A673 (cell line): ENCODE measurements at regions not wholly inside any gene's neighbourhood (a gene's known extent, or its start where the extent isn't known, plus 50 kb on each side); places are given as distances from the start of the nearest gene placed in this dataset.

Experiments used
- BruUV-seq: library from RNA; stranded (reverse); fragments of 400-500 nt; replicated peaks from 2 replicates; lab custom pipeline; 2021; lab: Mats Ljungman, UMichigan
- CTCF ChIA-PET: fragments of 300-600 bp; sonication (Branson Sonifier 250); formaldehyde crosslinking; loops from one replicate; lab custom pipeline; 2022; ENCODE audit warnings: antibody characterized with exemption; lab: Charles Lee
- POLR2A ChIA-PET: fragments of 300-600 bp; sonication (Branson Sonifier 250); formaldehyde crosslinking; loops from one replicate; lab custom pipeline; 2022; ENCODE audit warnings: antibody characterized with exemption; ENCODE audit not compliant: low non-redundant PET; lab: Charles Lee
- DNase-seq: peaks from one replicate; pipeline ENCODE4 v3.0.0-alpha.2; 2015; ENCODE audit warnings: low spot score
- H3K27ac ChIP-seq: fragments of 200-600 bp; sonication (generic); 2 replicates; pipeline ENCODE4 v1.5.1; 2016; ENCODE audit warnings: mixed run types, low read depth, mild to moderate bottlenecking, mixed read lengths, antibody characterized with exemption, low read length; ENCODE audit not compliant: poor library complexity, severe bottlenecking
- H3K27me3 ChIP-seq: fragments of 200-600 bp; sonication (generic); replicated peaks from 2 replicates; pipeline ENCODE4 v1.6.1; 2017; ENCODE audit warnings: mixed run types, low read depth, mild to moderate bottlenecking, mixed read lengths, antibody characterized with exemption, low read length; ENCODE audit not compliant: insufficient read depth, poor library complexity
- H3K36me3 ChIP-seq: fragments of 200-600 bp; sonication (generic); 2 replicates; pipeline ENCODE4 v1.6.1; 2016; ENCODE audit warnings: mixed run types, mild to moderate bottlenecking, mixed read lengths, antibody characterized with exemption, low read length; ENCODE audit not compliant: insufficient read depth, poor library complexity, severe bottlenecking
- H3K4me1 ChIP-seq: fragments of 200-600 bp; sonication (generic); 2 replicates; pipeline ENCODE4 v1.6.1; 2017; ENCODE audit warnings: mixed run types, mild to moderate bottlenecking, mixed read lengths, antibody characterized with exemption, low read length; ENCODE audit not compliant: insufficient read depth, poor library complexity, severe bottlenecking
- H3K4me3 ChIP-seq: fragments of 200-600 bp; sonication (generic); 2 replicates; pipeline ENCODE4 v1.5.1; 2016; ENCODE audit warnings: low read depth, mixed run types, mild to moderate bottlenecking, mixed read lengths, low read length; ENCODE audit not compliant: poor library complexity, severe bottlenecking
- H3K9me3 ChIP-seq: fragments of 200-600 bp; sonication (generic); 2 replicates; pipeline ENCODE4 v1.6.1; 2016; ENCODE audit warnings: mixed run types, low read depth, mild to moderate bottlenecking, mixed read lengths, antibody characterized with exemption, low read length; ENCODE audit not compliant: poor library complexity, severe bottlenecking
- EZH2 ChIP-seq: fragments of 200-600 bp; sonication (generic); IDR thresholded peaks from 2 replicates; pipeline ENCODE4 v1.6.1; 2017; ENCODE audit warnings: borderline replicate concordance, low read depth, mild to moderate bottlenecking, mixed read lengths, antibody characterized with exemption, low read length; ENCODE audit not compliant: poor library complexity, severe bottlenecking
- intact Hi-C: fragments of 100-400 bp; cut with micrococcal nuclease; formaldehyde crosslinking; loops from one replicate; pipeline ENCODE4 v1.10.0; 2022; ENCODE audit not compliant: unreplicated experiment
- TF ChIP-seq, protein P1 (sequence below): fragments of 300-800, 200-600 bp; sonication (generic); conservative IDR thresholded peaks from 2 replicates; pipeline ENCODE4 v1.5.1; 2017; ENCODE audit warnings: low read depth, mild to moderate bottlenecking, antibody characterized with exemption, low read length, moderate library complexity, mixed read lengths

DNA sequence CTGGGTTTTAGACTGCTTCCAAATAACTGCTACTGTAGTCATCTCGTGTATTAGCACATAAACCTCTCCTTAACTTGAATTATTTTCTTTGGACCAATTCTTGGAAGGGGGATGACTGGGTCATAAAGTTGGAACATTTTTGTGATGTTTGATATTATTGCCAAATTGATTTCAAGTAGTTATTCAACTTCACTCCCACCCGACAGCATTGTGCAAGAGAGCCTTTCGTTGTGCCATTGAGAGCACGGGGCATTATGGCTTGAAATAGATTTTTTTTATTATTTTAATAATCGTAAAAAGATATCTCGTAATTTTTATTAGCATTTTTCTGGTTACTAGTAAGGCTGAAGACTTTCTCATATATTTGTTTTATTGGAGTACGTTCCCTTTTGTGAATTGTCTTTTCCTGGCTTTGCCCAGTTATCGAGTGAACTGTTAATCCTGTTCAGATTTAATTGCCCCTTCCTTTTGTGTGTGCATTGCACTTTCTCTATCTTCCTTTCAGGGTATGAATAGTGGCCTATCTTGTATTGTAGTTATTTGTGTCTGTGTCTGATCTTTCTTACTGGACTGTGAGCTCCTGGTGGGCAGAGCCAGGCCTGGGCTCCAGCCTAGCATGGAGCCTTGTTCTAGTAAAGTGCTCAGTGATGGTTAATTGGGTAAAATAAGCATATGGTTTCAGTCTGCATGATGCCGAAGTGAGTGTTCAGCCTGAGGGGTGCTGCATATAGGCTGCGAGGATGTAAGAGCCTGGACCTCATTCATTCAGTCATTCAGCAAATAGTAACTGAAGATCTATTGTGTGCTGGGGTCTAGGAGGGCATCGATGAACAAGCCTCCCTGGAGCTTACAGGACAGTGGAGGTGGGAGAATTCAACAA, 93.5 kb upstream of the SHB start:
- no TSS peak for BruUV-seq
- intact Hi-C loops, result no loop called here
- POLR2A ChIA-PET, result no interaction called here
- Histone ChIP-seq H3K27ac (no peak overlapping the region), H3K36me3 (no peaks in the 10 kb centered on the region), H3K27me3 (no peaks in the 10 kb centered on the region), H3K4me1 (no peaks in the 10 kb centered on the region), H3K9me3 (no peaks in the 10 kb centered on the region), H3K4me3 (no peak overlapping the region)
- no peak for TF ChIP-seq EZH2
- TF ChIP-seq, protein P1, sequence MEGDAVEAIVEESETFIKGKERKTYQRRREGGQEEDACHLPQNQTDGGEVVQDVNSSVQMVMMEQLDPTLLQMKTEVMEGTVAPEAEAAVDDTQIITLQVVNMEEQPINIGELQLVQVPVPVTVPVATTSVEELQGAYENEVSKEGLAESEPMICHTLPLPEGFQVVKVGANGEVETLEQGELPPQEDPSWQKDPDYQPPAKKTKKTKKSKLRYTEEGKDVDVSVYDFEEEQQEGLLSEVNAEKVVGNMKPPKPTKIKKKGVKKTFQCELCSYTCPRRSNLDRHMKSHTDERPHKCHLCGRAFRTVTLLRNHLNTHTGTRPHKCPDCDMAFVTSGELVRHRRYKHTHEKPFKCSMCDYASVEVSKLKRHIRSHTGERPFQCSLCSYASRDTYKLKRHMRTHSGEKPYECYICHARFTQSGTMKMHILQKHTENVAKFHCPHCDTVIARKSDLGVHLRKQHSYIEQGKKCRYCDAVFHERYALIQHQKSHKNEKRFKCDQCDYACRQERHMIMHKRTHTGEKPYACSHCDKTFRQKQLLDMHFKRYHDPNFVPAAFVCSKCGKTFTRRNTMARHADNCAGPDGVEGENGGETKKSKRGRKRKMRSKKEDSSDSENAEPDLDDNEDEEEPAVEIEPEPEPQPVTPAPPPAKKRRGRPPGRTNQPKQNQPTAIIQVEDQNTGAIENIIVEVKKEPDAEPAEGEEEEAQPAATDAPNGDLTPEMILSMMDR, result no peak
- DNase-seq, result no peak
- CTCF ChIA-PET, result no interaction called here

DNA sequence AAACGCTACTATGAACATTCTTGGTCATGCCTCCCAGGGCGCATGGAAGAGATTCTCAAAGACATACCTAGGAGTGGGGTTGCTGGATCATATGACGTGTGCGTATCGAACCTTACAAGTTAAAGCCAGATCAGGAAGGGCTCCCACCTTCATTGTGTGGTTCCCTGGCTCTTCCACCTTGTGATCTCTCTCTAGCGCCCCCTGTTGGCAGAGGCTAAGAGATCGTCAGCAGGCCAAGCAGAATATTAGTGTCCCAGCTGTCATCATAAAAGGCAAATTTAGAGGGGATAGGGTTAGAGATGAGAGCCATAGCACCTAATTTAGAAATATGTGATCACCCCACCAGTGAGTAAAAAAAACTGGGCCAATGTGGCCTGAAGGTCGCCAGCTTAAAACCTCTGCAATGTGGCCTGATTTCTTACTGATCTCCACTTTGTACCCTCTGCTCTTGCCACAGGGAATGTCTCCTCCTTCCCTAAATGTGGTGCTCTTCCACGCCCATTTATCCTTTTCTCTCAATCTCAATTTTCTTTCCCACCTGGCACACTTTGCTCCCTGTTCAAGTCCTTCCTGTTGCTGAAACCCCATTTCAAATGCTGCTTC, 91.7 kb upstream of the SHB start:
- Histone ChIP-seq H3K4me3 (no peak overlapping the region), H3K9me3 (no peaks in the 10 kb centered on the region), H3K4me1 (no peaks in the 10 kb centered on the region), H3K36me3 (no peaks in the 10 kb centered on the region), H3K27ac (no peak overlapping the region), H3K27me3 (no peaks in the 10 kb centered on the region)
- BruUV-seq, result no TSS peak
- TF ChIP-seq, protein P1, result peak; percentile 95
- TF ChIP-seq EZH2, result no peak
- intact Hi-C loops, result loop anchor here (1.0 kb wide), 1 partner anchor 247 kb away; no protein-coding TSS in a partner anchor
- POLR2A ChIA-PET, result no interaction called here
- CTCF ChIA-PET, result interaction anchor here (2.3 kb wide), 1 partner anchor 247 kb away, joined by 8 read pairs; no protein-coding TSS in a partner anchor
- peak; percentile 76 for DNase-seq

DNA sequence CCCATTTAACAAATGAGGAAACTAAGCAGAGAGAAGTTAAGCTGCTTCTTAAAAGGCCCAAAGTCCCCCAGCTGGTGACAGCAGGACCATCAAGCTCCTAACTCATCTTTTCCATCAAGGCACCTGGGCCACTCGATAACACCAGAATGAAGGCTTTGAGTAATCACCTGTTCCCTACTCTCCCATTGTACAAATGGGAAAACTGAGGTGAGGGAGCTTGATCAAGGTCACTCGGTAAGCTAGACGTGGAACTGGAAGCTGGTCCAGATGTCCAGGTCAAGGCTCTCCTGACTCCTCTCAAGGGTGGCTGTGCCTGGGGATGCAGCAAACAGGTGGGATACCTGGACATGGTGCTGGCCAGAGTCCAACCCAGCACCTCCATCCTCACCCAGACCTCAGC, 90.6 kb upstream of the SHB start:
- no peak overlapping the region for H3K27ac ChIP-seq
- H3K36me3 ChIP-seq, result no peaks in the 10 kb centered on the region
- H3K27me3 ChIP-seq, result no peaks in the 10 kb centered on the region
- no peaks in the 10 kb centered on the region for H3K4me1 ChIP-seq
- CTCF ChIA-PET, result interaction anchor here (1.3 to 2.3 kb wide), 2 partner anchors 72 to 246 kb away, joined by 3 to 8 read pairs; no protein-coding TSS in a partner anchor
- POLR2A ChIA-PET, result no interaction called here
- intact Hi-C loops, result no loop called here
- no peaks in the 10 kb centered on the region for H3K9me3 ChIP-seq
- TF ChIP-seq, protein P1, result no peak
- no peak for TF ChIP-seq EZH2
- no TSS peak for BruUV-seq
- DNase-seq, result no peak
- H3K4me3 ChIP-seq, result no peak overlapping the region
